DMS79 treated with DMSO at 0.1 percent for 48 hours (cell line): ENCODE measurements at regions not wholly inside any gene's neighbourhood (a gene's known extent, or its start where the extent isn't known, plus 50 kb on each side); places are given as distances from the start of the nearest gene placed in this dataset.
"Not testable (repeated sequence)": the region's sequence is repeated elsewhere in the genome, so short reads cannot be mapped to it uniquely, and the experiment has no call there.

Experiments used
- DNase-seq: peaks from one replicate; lab custom pipeline; 2025; lab: John Stamatoyannopoulos, UW

GRCh38 chr7:112678626-112679025, 111.6 kb downstream of the TMEM168 start:
- DNase-seq: no peak

- DNase-seq: not testable (repeated sequence)
Measured at GRCh38 chr7:112689466-112690177, 100.6 kb downstream of the TMEM168 start.

GRCh38 chr7:112692333-112692732, 97.9 kb downstream of the TMEM168 start:
- DNase-seq: no peak

- DNase-seq: not testable (repeated sequence)
Measured at GRCh38 chr7:112697211-112697610, 93.0 kb downstream of the TMEM168 start.

GRCh38 chr7:112699725-112700513, 90.3 kb downstream of the TMEM168 start:
- no peak for DNase-seq

GRCh38 chr7:112701456-112701855, 88.7 kb downstream of the TMEM168 start:
- no peak for DNase-seq

- peak; percentile 48 for DNase-seq
Measured at GRCh38 chr7:112707655-112708054, 82.5 kb downstream of the TMEM168 start.

- DNase-seq: no peak
Measured at GRCh38 chr7:112708236-112708635, 82.0 kb downstream of the TMEM168 start.
